Globus pallidus (tissue), 1 donor: ENCODE measurements at regions not wholly inside any gene's neighbourhood (a gene's known extent, or its start where the extent isn't known, plus 50 kb on each side); places are given as distances from the start of the nearest gene placed in this dataset.
"Not testable (repeated sequence)": the region's sequence is repeated elsewhere in the genome, so short reads cannot be mapped to it uniquely, and the experiment has no call there.

ENCODE experiments used
- DNase-seq: peaks from one replicate; pipeline ENCODE4 v3.0.0-alpha.2; 2015; ENCODE audit warnings: low spot score

DNA sequence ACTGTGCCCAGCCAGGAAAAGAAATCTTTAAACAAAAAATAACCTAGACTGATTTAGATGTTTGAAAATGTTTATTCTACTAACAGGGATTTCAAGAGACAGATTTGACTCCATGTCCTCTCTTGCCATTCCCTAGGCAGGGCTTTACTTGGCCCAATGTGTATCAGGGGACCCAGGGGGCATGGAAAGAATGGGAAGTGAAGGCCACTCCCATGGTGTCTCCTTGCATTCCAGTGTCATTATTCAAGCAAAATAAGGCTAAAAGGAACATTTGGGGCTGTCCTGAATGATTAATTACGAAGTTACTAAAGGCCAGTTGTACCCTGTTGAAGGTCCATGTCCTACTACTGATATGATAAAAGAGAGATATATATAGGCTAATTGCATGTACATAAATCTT lies 151.9 kb upstream of the ATF7IP start:
- no peak for DNase-seq

DNA sequence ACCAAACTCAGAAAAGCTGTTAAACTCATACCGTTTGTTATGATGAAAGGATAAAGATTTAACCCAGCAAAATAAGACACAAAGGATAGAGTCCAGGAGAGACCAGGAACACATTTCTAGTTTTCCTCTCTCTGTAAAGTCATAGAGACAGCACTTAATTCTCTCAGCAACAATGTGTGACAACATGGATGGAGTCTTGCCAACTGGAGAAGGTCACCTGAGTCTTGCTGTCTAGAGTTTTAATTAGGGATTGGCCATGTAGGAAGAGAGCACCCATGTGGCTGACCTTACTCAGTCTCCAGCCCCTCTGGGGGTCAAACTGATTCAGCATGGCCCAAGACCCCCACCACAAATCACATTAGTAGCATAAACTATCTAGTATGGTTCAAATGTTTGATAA lies 151.0 kb upstream of the ATF7IP start:
- no peak for DNase-seq

DNA sequence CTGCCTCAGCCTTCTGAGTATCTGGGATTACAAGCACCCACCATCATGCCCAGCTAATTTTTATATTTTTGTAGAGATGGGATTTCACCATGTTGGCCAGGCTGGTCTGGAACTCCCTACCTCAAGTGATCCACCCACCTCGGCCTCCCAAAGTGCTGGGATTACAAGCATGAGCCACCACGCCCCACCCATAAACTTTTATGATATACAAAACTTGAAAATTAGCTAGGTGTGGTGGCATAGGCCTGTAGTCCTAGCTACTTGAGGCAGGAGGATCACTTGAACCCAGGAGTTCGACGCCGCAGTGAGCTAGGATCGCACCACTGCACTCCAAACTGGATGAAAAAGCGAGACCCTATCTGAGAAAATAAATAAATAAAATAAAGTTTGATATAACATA lies 149.5 kb upstream of the ATF7IP start:
- not testable (repeated sequence) for DNase-seq

DNA sequence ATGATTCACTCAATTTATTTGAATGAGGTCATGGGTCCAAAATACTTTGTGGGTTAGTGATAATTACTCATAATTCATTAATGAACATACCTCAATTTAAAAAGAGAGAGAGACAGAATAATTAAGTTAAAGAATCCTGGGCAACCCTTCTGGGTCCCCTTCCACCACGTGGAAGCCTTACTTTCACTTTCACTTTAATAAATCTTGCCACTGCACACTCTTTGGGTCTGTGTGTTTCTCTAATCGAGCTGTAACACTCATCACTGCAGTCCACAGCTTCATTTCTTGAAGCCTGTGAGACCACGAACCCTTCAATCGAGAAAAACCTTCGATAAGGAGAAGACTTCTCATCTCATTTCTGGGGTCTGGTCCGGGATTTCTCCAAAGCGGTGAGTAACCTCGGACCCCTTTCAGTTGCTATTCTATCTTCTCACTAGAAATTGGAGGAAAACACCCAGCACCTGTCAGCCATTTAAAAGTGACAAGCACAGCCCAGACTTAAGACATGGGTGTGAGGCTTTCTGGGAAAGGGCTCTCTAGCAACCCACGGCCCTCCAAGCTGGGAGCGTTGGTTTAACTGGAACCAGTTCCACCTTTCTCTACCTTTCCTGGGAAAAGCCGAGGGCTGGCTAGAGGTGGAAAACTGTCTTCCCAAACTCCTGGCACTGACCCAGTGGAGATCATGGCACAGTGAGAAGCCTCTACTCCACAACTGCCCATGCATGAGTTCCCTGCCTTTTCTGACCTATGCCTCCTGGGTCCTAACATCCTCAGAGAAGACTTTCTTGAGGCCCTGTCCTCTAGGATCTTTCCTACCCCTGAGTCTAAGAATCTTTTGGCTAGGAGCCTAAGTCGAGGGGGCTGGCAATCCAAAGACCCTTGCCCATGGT lies 148.8 kb upstream of the ATF7IP start:
- no peak for DNase-seq

DNA sequence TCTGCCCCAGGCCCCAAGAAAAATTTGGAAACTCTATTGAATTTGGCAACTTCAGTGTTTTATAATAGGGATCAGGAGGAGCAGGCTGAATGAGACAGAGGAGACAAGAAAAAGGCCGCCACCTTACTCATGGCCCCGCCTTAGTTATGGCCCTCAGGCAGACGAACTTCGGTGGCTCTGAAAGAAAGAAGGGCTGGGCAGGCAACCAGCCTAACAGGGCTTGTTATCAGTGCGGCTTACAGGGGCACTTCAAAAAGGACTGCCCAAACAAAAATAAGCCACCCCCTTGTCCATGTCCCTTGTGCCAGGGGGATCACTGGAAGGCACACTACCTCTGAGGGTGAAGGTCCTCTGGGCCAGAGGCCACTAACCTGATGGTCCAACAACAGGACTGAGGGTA lies 146.3 kb upstream of the ATF7IP start:
- DNase-seq, result no peak

DNA sequence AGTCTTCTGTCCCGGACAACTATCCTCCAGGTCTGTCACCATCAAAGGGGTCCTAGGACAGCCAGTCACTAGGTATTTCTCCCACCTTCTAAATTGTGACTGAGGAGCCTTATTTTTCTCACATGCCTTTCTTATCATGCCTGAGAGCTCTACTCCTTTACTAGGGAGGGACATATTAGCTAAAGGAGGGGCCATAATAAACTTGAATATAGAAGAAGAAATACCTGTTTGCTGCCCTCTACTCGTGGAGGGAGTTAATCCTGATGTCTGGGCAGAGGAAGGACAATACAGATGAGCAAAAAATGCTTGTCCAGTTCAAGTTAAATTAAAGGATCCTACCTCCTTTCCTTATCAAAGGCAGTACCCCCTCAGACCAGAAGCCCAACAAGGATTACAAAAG lies 145.8 kb upstream of the ATF7IP start:
- DNase-seq, result not testable (repeated sequence)

DNA sequence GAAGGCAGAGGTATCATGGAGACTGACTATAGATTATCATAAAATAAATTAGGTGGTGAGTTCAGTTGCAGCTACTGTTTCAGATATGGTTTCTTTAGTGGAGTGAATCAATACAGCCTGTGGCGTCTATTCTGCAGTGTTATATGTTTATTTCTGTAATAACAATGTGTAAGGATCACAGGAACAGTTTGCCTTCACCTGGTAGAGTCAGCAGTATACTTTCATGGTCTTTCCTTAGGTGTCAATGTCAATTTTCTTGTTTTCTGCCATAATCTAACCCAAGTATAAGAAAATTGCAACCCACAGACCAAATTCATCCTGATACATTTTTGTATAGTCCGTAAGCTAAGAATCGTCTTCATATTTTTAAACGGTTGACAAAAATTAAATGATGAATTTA lies 140.4 kb upstream of the ATF7IP start:
- DNase-seq, result no peak

DNA sequence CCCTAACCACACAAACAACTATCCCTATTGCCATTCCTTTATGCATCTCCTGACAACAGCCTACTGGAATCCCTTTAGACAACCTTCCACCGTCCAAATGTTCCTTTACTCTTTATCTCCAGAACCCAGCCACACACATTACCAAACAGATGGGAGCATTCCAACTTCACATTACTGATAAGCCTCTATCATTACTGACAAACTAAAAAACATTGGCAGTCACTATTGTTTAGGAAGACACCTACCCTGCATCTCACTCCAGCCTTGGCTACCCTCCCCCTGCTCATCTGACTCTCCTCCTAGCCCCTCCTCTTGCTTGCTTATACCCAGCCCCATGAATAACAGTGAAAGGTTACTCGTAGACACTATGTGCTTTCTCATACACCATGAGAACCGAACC lies 130.3 kb upstream of the ATF7IP start:
- DNase-seq, result not testable (repeated sequence)

DNA sequence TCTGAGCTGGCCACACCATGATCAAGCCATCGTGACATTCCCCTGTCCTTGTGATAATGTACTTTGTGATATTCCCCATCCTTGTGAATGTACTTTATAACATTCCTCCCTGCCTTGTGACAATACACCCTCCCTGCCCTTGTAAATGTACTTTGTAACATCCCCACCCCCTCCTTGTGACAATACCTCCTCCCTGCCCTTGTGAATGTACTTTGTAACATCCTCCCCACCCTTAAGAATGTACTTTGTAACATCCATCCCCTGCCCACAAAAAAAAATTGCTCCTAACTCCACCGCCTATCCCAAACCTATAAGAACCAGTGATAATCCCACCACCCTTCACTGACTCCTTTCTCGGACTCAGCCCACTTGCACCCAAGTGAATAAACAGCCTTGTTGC lies 128.8 kb upstream of the ATF7IP start:
- not testable (repeated sequence) for DNase-seq

DNA sequence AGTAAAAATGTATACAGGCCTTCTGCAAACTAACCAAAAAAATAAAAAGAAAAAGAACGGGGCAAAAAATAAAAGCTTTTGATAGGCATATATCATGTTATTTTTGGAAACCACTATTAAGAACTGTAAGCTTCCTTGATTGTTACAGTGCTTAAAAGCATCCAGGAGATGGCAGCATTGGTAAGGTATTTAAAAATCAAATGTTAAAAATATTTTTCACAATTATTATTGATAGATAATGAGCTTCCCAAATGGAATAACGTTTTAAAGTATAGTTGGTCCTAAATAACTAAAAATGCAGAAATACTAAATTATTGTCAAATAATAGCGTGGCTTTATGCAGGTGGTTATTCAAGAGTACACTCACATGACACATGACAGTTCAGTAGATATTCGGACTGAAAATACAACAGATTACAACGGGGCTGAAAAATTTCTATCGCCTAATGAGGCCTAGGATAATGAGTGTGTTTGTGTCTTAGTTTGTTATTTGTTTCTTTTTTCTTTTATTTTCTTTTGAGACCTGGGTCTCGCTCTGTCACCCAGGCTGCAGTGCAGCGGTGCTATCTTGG lies 127.2 kb upstream of the ATF7IP start:
- DNase-seq, result no peak

DNA sequence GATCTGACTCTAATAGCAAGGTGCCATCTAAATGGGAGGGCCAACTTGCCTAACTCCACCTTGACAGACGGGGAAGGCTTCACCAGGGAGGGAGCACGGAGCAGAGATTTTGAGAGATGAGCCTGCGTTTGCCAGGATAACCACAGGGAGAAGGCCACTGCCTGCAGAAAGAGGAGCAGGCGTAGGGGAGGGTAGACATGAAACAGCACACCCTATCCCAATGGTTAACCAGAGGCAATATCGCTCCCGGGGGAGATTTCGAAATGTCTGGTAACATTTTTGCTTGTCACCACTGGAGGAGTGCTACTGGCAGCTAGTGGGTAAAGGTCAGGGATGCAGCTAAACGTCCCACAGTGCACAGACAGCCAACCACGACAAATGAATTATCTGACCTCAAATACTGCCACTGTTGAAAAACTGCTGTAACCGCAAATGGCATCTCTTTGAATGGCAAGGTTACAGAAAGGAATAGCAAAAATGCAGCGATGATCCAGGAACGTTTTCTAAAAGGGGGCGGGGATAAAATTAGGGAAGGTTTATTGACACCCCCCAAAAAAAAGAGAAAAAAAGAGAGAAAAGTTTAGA lies 126.0 kb upstream of the ATF7IP start:
- no peak for DNase-seq

DNA sequence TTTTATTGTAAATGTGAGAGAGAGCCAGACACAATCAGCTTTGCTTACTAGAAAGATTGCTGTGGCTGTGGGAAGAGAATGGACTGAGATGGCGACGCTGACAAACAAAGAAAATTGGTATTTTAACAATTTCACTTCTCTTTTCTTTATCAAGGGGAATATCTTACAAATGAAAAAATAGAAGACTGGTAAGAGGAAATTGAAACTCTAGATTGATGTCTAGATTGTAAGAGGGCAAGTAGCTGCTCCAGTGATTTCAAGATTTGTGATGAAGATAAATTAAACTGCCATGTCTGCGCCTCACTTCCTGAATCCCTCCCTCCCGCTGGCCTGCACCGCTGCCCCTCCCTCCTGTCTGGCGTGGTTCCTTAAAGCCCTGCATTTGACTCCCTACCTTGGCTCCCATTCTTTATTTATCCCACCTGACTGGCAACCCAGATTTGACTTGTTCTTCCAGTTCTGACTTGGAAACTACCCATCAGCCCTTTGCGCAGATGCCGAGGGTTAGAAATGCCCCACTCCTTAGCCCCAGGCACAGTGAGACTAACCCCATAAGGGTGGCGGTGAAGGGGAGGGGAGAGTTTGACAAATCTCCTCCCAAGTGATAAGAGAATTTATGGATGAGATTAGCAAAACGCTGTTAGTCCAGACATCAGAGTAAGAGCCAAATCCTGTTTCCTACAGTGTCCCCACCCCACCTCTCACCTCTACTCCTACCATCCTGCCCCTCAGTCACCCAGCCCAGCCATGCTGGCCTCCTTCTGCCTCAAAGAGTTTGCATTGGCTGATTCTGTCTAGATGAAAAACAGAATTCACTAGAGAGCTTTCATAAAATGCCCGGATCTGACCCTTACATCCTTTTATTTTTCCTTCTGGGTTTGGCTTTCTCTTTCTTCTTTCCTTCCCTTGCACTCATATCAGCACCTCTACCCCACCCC lies 125.3 kb upstream of the ATF7IP start:
- DNase-seq, result no peak

DNA sequence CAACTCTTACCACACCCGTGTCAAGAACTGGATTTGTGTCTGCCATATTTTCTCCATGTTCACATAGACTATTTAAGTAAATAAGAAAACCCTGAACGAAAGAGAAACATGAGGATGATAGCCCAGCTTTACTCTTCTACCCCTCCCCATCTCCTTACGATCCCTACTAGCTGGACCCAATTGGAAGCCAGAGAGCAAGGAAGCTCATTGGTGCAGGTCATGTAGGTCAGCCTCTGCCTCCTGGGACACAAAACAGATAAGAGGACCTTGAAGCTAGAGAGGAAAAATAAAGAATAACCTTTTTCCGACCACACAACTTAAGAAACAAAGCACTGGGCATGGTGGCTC lies 124.6 kb upstream of the ATF7IP start:
- no peak for DNase-seq

DNA sequence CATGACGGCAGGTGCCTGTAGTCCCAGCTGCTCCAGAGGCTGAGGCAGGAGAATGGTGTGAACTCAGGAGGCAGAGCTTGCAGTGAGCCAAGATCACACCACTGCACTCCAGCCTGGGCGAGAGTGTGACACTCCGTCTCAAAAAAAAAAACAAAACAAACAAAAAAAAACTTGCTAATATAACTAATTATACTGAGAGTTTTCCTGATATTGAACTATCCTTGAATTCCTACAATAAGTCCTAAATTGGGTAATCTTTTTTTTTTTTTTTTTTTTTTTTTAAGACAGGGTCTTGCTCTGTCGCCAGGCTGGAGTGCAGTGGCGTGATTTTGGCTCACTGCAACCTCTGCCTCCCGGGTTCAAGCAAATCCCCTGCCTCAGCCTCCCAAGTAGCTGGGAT lies 122.7 kb upstream of the ATF7IP start:
- not testable (repeated sequence) for DNase-seq

DNA sequence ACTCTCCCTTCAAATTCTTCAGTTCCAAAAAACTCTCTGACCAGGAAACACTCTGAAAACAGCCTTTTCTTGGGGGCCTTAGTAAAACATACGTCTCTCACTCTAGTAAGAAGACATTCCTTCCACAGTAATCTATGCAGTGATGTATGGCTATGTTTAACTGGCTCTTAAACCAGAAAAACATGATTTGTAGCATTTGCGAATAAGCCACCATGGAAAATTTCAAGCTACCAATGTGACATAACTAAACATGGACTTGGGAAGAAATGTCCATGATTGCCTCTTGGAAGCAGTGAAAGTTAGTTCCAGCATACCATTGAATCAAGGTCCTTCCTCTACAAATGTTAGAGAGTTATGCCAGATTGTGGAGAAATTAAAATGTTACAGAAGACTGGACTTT lies 121.5 kb upstream of the ATF7IP start:
- no peak for DNase-seq

DNA sequence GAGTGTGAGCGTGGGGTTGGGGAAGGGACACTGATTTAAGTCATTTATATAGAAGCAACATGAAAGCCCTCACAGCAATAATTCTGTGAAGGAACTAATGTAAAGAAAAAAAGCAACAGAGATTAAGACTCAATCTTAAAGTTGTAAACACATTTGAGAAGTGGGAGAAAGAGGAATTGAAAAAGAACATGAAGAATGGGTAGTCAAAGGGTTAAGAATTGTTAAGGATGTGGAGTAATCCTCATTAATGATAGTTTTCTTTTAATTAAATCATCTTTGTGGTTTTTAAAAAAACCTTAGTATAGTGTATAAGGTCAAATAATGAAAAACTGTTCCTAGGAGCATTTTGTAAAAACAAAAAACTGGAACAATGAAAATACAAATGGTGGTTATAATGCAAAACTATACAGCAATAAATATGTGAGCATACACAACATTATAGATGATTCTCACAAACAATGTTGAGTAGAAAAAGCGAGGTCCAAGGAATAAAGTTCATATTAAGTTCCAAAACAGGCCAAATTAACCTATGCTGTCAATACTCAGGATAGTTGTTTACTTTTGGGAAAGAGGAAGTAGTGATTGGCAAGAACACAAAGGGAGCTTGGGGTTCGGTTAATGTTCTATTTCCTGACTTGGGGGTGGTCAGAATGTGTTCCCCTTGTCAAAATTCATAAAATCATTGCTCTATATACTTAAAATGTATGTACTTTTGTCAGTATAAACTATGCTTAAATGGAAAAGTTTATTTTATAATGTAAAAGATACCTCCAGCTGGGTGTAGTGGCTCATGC lies 120.4 kb upstream of the ATF7IP start:
- no peak for DNase-seq

DNA sequence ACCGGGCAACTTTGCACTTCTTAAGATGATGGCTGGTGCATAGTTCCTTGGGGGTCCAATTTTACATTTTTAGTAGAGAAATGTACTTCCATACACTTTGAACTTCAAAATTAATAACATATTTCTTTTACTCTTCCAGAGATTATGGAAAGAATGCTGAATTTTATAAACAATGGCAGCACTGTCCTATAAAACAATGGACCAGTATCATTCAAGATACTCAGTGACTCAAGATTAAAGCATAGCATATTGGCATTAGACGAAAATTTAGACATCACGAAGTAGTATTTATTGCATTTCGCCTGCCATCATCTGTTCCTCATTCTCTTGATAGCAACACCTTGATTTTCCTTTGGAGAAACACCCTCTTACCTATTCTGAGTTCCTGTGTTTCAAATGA lies 118.3 kb upstream of the ATF7IP start:
- no peak for DNase-seq

DNA sequence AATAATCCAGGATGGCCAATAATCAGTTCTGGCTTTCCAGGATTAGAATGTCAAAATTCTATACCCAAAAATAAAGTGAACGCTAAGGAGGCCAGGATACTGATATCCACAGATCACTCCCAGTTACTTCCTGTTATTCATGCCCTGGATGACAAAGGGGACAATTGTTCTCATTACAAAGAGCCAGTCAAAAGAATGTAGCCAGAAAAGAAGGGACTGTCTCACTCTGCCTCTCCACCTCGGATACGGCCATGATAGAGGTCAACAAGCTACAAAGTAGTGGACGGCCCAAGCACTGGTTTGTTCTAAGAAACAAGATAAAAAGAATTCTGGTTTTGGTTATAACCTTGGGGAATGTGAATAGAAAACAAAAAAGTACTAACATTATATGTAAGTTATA lies 116.1 kb upstream of the ATF7IP start:
- DNase-seq, result peak; percentile 84

DNA sequence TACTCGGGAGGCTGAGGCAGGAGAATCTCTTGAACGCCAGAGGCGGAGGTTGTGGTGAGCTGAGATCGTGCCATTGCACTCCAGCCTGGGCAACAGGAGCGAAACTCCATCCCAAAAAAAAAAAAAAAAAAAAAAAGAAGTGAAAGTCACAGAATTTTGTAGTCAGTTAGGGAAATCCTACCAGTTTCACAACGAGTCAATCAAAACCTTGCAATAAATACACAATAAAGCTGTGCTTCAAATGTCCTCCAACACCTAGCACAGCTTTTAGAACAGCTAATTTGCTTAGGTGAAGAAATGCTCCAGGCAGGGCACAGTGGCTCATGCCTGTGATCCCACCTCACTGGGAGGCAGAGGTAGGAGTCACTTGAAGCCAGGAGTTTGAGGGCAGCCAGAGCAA lies 112.8 kb upstream of the ATF7IP start:
- no peak for DNase-seq

DNA sequence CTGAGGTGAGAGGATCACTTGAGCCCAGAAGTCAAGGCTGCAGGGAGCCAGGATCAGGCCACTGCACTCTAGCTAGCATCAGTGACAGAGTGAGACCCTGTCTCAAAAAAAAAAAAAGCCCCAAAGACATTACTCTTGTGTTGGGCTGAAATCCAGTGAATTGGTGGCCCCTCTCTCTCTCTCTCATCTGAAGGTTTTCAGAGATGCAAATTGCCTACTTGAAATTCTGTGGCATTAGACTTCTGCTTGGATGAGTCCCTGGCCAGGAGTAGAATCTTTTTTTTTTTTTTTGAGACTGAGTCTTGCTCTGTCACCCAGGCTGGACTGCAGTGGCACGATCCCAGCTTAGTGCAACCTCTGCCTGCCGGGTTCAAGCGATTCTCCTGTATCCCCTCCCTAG lies 112.0 kb upstream of the ATF7IP start:
- no peak for DNase-seq

DNA sequence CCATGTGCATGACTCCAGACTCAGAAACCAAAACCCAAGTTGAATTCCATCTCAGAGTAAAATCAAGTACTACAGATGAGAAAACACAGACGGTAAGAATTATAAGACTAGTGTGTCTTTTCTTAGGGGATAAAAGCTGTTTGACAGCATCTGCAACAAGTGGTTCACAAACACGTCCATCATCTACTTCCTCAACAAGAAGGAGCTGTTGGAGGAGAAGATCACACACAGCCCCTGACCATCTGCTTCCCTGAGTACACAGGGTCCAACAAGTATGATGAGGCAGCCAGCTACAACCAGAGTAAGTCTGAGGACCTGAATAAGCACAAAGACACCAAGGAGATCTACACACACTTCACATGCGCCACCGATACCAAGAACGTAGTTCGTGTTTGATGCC lies 110.7 kb upstream of the ATF7IP start:
- DNase-seq, result no peak

DNA sequence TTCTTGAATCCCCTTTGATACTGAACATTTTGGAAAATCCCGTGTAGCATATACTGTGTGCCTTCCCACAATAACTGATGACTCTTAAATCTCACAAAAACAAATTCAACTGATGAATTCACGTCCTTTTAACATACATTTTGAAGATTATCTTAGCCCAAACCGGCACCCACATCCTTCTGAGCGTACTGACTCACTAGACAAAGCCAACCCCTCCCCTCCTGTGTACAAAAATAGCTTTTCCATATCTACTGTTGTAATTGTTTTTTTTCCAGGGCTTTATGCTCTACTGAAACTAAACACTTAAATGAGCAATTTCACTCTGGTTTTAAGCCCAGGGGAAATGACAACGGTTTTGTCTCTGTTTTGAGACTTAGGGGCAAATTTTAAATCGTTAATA lies 109.4 kb upstream of the ATF7IP start:
- no peak for DNase-seq
